HAP-1 (cell line): ENCODE measurements at regions not wholly inside any gene's neighbourhood (a gene's known extent, or its start where the extent isn't known, plus 50 kb on each side); places are given as distances from the start of the nearest gene placed in this dataset.

Experiments
- DNase-seq, 2 experiments: peaks; one replicate each; pipeline ENCODE4 v3.0.0-alpha.2; 2016 to 2020; ENCODE audit warnings: low spot score in 2 of 2
- H3K27me3 ChIP-seq: fragments of 250-450 bp; sonication (Bioruptor Pico); 2 replicates; pipeline ENCODE4 v1.5.1; 2020; ENCODE audit warnings: low read depth, mild to moderate bottlenecking, moderate library complexity
- H3K36me3 ChIP-seq: fragments of 250-450 bp; sonication (Bioruptor Pico); replicated peaks from 2 replicates; pipeline ENCODE4 v1.5.1; 2020; ENCODE audit warnings: mild to moderate bottlenecking
- H3K4me1 ChIP-seq: fragments of 250-450 bp; sonication (Bioruptor Pico); 2 replicates; pipeline ENCODE4 v1.5.1; 2020; ENCODE audit warnings: mild to moderate bottlenecking
- H3K4me3 ChIP-seq: fragments of 250-450 bp; sonication (Bioruptor Pico); 2 replicates; pipeline ENCODE4 v1.5.1; 2020; ENCODE audit warnings: mild to moderate bottlenecking, moderate library complexity
- H3K9me3 ChIP-seq: fragments of 250-450 bp; sonication (Bioruptor Pico); 2 replicates; pipeline ENCODE4 v1.5.1; 2020; ENCODE audit warnings: mild to moderate bottlenecking, moderate library complexity
- in situ Hi-C: fragments of 300-500 bp; cut with MboI; formaldehyde crosslinking; loops from 3 replicates; pipeline ENCODE4 v1.14.3; 2020; ENCODE audit warnings: low sequenced_read_pairs, inconsistent platforms, mixed read lengths

GRCh38 chr7:8973601-8974000 is 540.2 kb downstream of the NXPH1 start:
- H3K36me3 ChIP-seq, result no peaks in the 10 kb centered on the region
- no peaks in the 10 kb centered on the region for H3K4me1 ChIP-seq
- no peaks in the 10 kb centered on the region for H3K27me3 ChIP-seq
- H3K4me3 ChIP-seq, result no peak overlapping the region
- in situ Hi-C loops, result no loop called here
- DNase-seq, result no peak
- H3K9me3 ChIP-seq, result no peaks in the 10 kb centered on the region

GRCh38 chr7:8975681-8976080 is 542.3 kb downstream of the NXPH1 start:
- no peak for DNase-seq
- in situ Hi-C loops, result no loop called here

GRCh38 chr7:8982338-8982992 is 549.1 kb downstream of the NXPH1 start:
- DNase-seq, result peak in 1 of 2 experiments; percentile 46
- Histone ChIP-seq H3K4me1 (peaks cover 12% of the 10 kb centered on the region), H3K36me3 (no peaks in the 10 kb centered on the region), H3K27me3 (no peaks in the 10 kb centered on the region), H3K4me3 (no peak overlapping the region), H3K9me3 (no peaks in the 10 kb centered on the region)
- in situ Hi-C loops, result no loop called here

More at GRCh38 chr7:8975681-8976080, 542.3 kb downstream of the NXPH1 start:
- Histone ChIP-seq H3K4me1 (peaks cover 9% of the 10 kb centered on the region), H3K36me3 (no peaks in the 10 kb centered on the region), H3K4me3 (no peak overlapping the region), H3K27me3 (no peaks in the 10 kb centered on the region), H3K9me3 (no peaks in the 10 kb centered on the region)

GRCh38 chr7:8985255-8985654 is 551.8 kb downstream of the NXPH1 start:
- Histone ChIP-seq H3K4me1 (peaks cover 3% of the 10 kb centered on the region; the same call in 1 of the 2 replicates), H3K4me3 (no peak overlapping the region), H3K9me3 (no peaks in the 10 kb centered on the region), H3K27me3 (no peaks in the 10 kb centered on the region), H3K36me3 (no peaks in the 10 kb centered on the region)
- in situ Hi-C loops, result no loop called here
- DNase-seq, result no peak

- Histone ChIP-seq H3K36me3 (no peaks in the 10 kb centered on the region), H3K27me3 (no peaks in the 10 kb centered on the region), H3K9me3 (no peaks in the 10 kb centered on the region), H3K4me3 (no peak overlapping the region), H3K4me1 (no peaks in the 10 kb centered on the region; the same call in 1 of the 2 replicates)
- DNase-seq, result no peak
- in situ Hi-C loops, result no loop called here
Measured at GRCh38 chr7:8988267-8988666, 554.9 kb downstream of the NXPH1 start.

- Histone ChIP-seq H3K4me3 (no peak overlapping the region), H3K36me3 (no peaks in the 10 kb centered on the region), H3K9me3 (no peaks in the 10 kb centered on the region), H3K27me3 (no peaks in the 10 kb centered on the region), H3K4me1 (no peaks in the 10 kb centered on the region)
- DNase-seq, result no peak
- in situ Hi-C loops, result no loop called here
Measured at GRCh38 chr7:8991159-8991558, 557.8 kb downstream of the NXPH1 start.

- Histone ChIP-seq H3K27me3 (no peaks in the 10 kb centered on the region), H3K9me3 (no peaks in the 10 kb centered on the region), H3K4me1 (no peaks in the 10 kb centered on the region), H3K36me3 (no peaks in the 10 kb centered on the region), H3K4me3 (no peak overlapping the region)
- DNase-seq, result no peak
- in situ Hi-C loops, result no loop called here
Measured at GRCh38 chr7:8998762-8999161, 565.4 kb downstream of the NXPH1 start.

- Histone ChIP-seq H3K27me3 (no peaks in the 10 kb centered on the region), H3K9me3 (no peaks in the 10 kb centered on the region; the same call in 1 of the 2 replicates), H3K4me1 (no peaks in the 10 kb centered on the region), H3K36me3 (no peaks in the 10 kb centered on the region; the same call in 1 of the 2 replicates), H3K4me3 (no peak overlapping the region)
- no peak for DNase-seq
- in situ Hi-C loops, result no loop called here
Measured at GRCh38 chr7:9013940-9014339, 580.5 kb downstream of the NXPH1 start.

GRCh38 chr7:9017286-9017685 is 583.9 kb downstream of the NXPH1 start:
- Histone ChIP-seq H3K4me1 (no peaks in the 10 kb centered on the region), H3K9me3 (no peaks in the 10 kb centered on the region), H3K4me3 (no peak overlapping the region), H3K27me3 (no peaks in the 10 kb centered on the region), H3K36me3 (no peaks in the 10 kb centered on the region)
- DNase-seq, result no peak
- in situ Hi-C loops, result no loop called here

- in situ Hi-C loops, result no loop called here
- H3K36me3 ChIP-seq, result no peaks in the 10 kb centered on the region
- DNase-seq, result peak in 1 of 2 experiments; percentile 39
Measured at GRCh38 chr7:9022456-9022855, 589.0 kb downstream of the NXPH1 start.

GRCh38 chr7:9023675-9024294 is 590.4 kb downstream of the NXPH1 start:
- no peaks in the 10 kb centered on the region for H3K4me1 ChIP-seq
- no peaks in the 10 kb centered on the region for H3K27me3 ChIP-seq
- H3K36me3 ChIP-seq, result no peaks in the 10 kb centered on the region
- in situ Hi-C loops, result no loop called here
- H3K9me3 ChIP-seq, result no peaks in the 10 kb centered on the region
- no peak for DNase-seq
- H3K4me3 ChIP-seq, result no peak overlapping the region

More at GRCh38 chr7:9022456-9022855, 589.0 kb downstream of the NXPH1 start:
- H3K9me3 ChIP-seq, result no peaks in the 10 kb centered on the region
- no peak overlapping the region for H3K4me3 ChIP-seq
- no peaks in the 10 kb centered on the region for H3K27me3 ChIP-seq
- H3K4me1 ChIP-seq, result no peaks in the 10 kb centered on the region

GRCh38 chr7:9026121-9026520 is 592.7 kb downstream of the NXPH1 start:
- no peak for DNase-seq
- Histone ChIP-seq H3K4me3 (no peak overlapping the region), H3K9me3 (no peaks in the 10 kb centered on the region), H3K4me1 (peaks cover 5% of the 10 kb centered on the region), H3K36me3 (no peaks in the 10 kb centered on the region), H3K27me3 (no peaks in the 10 kb centered on the region)
- in situ Hi-C loops, result no loop called here

GRCh38 chr7:9028012-9028411 is 594.6 kb downstream of the NXPH1 start:
- Histone ChIP-seq H3K36me3 (no peaks in the 10 kb centered on the region), H3K27me3 (no peaks in the 10 kb centered on the region), H3K9me3 (no peaks in the 10 kb centered on the region), H3K4me3 (no peak overlapping the region), H3K4me1 (peaks cover 11% of the 10 kb centered on the region)
- DNase-seq, result no peak
- in situ Hi-C loops, result no loop called here

- in situ Hi-C loops, result no loop called here
- no peaks in the 10 kb centered on the region for H3K27me3 ChIP-seq
- H3K36me3 ChIP-seq, result no peaks in the 10 kb centered on the region
- H3K9me3 ChIP-seq, result no peaks in the 10 kb centered on the region
- DNase-seq, result no peak
- H3K4me1 ChIP-seq, result peaks cover 11% of the 10 kb centered on the region
- H3K4me3 ChIP-seq, result no peak overlapping the region
Measured at GRCh38 chr7:9029681-9030530, 596.5 kb downstream of the NXPH1 start.
